22Rv1 (cell line): ENCODE measurements at regions not wholly inside any gene's neighbourhood (a gene's known extent, or its start where the extent isn't known, plus 50 kb on each side); places are given as distances from the start of the nearest gene placed in this dataset.

Source experiments
- CTCF ChIP-seq: fragments of 450-650 bp; IDR thresholded peaks from 2 replicates; pipeline ENCODE4 v1.5.1; 2017; ENCODE audit warnings: mild to moderate bottlenecking
- ZFX ChIP-seq: fragments of 450-650 bp; IDR thresholded peaks from 2 replicates; pipeline ENCODE4 v1.6.1; 2017; ENCODE audit warnings: antibody characterized with exemption, borderline replicate concordance

DNA sequence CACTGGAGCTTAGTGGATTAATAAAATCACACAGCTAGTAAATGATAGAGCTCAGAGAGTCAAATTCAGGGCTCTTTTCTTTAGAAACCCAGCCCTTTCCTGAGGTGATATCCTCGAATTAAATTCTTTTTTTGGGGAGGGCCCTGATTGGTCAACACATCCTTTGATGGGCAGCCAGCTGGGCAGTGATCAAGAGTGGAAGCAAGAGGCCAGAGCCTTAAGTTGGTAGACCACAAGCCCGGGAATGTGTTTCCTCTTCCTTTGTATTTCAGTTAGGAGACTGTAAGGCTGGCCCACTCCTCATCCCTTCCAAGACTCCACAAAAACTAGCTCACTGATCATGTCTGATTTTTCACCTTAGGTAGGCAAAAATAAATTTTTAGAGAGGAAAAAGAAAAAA lies 640.5 kb downstream of the DHX35 start:
- TF ChIP-seq CTCF: no peak
- TF ChIP-seq ZFX: no peak
